ENCODE measurements at regions not wholly inside any gene's neighbourhood (a gene's known extent, or its start where the extent isn't known, plus 50 kb on each side); places are given as distances from the start of the nearest gene placed in this dataset.

GRCh38 chr7:110326966-110327365 lies 764.0 kb upstream of the LRRN3 start:
- in situ Hi-C loops (cut with HindIII; ENCODE audit: low sequenced_read_pairs): no loop called here

- in situ Hi-C loops (cut with HindIII; ENCODE audit: low sequenced_read_pairs): no loop called here
These were observed 754.5 kb upstream of the LRRN3 start for GRCh38 chr7:110336423-110336822.

GRCh38 chr7:110337646-110338045 lies 753.3 kb upstream of the LRRN3 start:
- in situ Hi-C loops (cut with HindIII; ENCODE audit: low sequenced_read_pairs): no loop called here

GRCh38 chr7:110347081-110347480 lies 743.8 kb upstream of the LRRN3 start:
- in situ Hi-C loops (cut with HindIII; ENCODE audit: low sequenced_read_pairs): no loop called here

GRCh38 chr7:110356438-110356837 lies 734.5 kb upstream of the LRRN3 start:
- in situ Hi-C loops (cut with HindIII; ENCODE audit: low sequenced_read_pairs): no loop called here

- in situ Hi-C loops (cut with HindIII; ENCODE audit: low sequenced_read_pairs): no loop called here
These were observed 732.9 kb upstream of the LRRN3 start for GRCh38 chr7:110358028-110358427.

GRCh38 chr7:110371709-110372108 lies 719.2 kb upstream of the LRRN3 start:
- in situ Hi-C loops (cut with HindIII; ENCODE audit: low sequenced_read_pairs): no loop called here

GRCh38 chr7:110372685-110373084 lies 718.2 kb upstream of the LRRN3 start:
- in situ Hi-C loops (cut with HindIII; ENCODE audit: low sequenced_read_pairs): no loop called here

GRCh38 chr7:110373416-110373815 lies 717.5 kb upstream of the LRRN3 start:
- in situ Hi-C loops (cut with HindIII; ENCODE audit: low sequenced_read_pairs): no loop called here

- in situ Hi-C loops (cut with HindIII; ENCODE audit: low sequenced_read_pairs): no loop called here
These were observed 717.1 kb upstream of the LRRN3 start for GRCh38 chr7:110373859-110374258.

GRCh38 chr7:110375068-110375467 lies 715.9 kb upstream of the LRRN3 start:
- in situ Hi-C loops (cut with HindIII; ENCODE audit: low sequenced_read_pairs): no loop called here

- in situ Hi-C loops (cut with HindIII; ENCODE audit: low sequenced_read_pairs): no loop called here
These were observed 708.2 kb upstream of the LRRN3 start for GRCh38 chr7:110382736-110383135.

- in situ Hi-C loops (cut with HindIII; ENCODE audit: low sequenced_read_pairs): no loop called here
These were observed 704.9 kb upstream of the LRRN3 start for GRCh38 chr7:110386006-110386405.

- in situ Hi-C loops (cut with HindIII; ENCODE audit: low sequenced_read_pairs): no loop called here
These were observed 704.0 kb upstream of the LRRN3 start for GRCh38 chr7:110386913-110387312.

- in situ Hi-C loops (cut with HindIII; ENCODE audit: low sequenced_read_pairs): no loop called here
These were observed 703.2 kb upstream of the LRRN3 start for GRCh38 chr7:110387689-110388088.

- in situ Hi-C loops (cut with HindIII; ENCODE audit: low sequenced_read_pairs): no loop called here
These were observed 702.5 kb upstream of the LRRN3 start for GRCh38 chr7:110388457-110388856.

- in situ Hi-C loops (cut with HindIII; ENCODE audit: low sequenced_read_pairs): no loop called here
These were observed 694.9 kb upstream of the LRRN3 start for GRCh38 chr7:110396021-110396420.

- in situ Hi-C loops (cut with HindIII; ENCODE audit: low sequenced_read_pairs): no loop called here
These were observed 692.8 kb upstream of the LRRN3 start for GRCh38 chr7:110397927-110398660.

- in situ Hi-C loops (cut with HindIII; ENCODE audit: low sequenced_read_pairs): no loop called here
These were observed 691.5 kb upstream of the LRRN3 start for GRCh38 chr7:110399421-110399820.

GRCh38 chr7:110400411-110400810 lies 690.5 kb upstream of the LRRN3 start:
- in situ Hi-C loops (cut with HindIII; ENCODE audit: low sequenced_read_pairs): no loop called here

GRCh38 chr7:110407242-110407641 lies 683.7 kb upstream of the LRRN3 start:
- in situ Hi-C loops (cut with HindIII; ENCODE audit: low sequenced_read_pairs): no loop called here

- in situ Hi-C loops (cut with HindIII; ENCODE audit: low sequenced_read_pairs): no loop called here
These were observed 683.2 kb upstream of the LRRN3 start for GRCh38 chr7:110407706-110408105.

- in situ Hi-C loops (cut with HindIII; ENCODE audit: low sequenced_read_pairs): no loop called here
These were observed 678.3 kb upstream of the LRRN3 start for GRCh38 chr7:110412614-110413013.
